GM23338 (cell line): ENCODE measurements at regions not wholly inside any gene's neighbourhood (a gene's known extent, or its start where the extent isn't known, plus 50 kb on each side); places are given as distances from the start of the nearest gene placed in this dataset.

ENCODE experiments used
- ATAC-seq: fragments of 200-7000 bp; cut with Tn5 transposase; 3 replicates; pipeline ENCODE4 v1.9.1; 2020
- DNase-seq: peaks from one replicate; pipeline ENCODE4 v3.0.0-alpha.2; 2015; ENCODE audit warnings: low spot score
- H2AFZ ChIP-seq: fragments of 200-600 bp; sonication (generic); 2 replicates; pipeline ENCODE4 v1.8.0; 2016; ENCODE audit warnings: antibody characterized with exemption, mild to moderate bottlenecking, moderate library complexity
- H3F3A ChIP-seq: fragments of 200-600 bp; sonication (generic); replicated peaks from 2 replicates; pipeline ENCODE4 v1.8.0; 2017; ENCODE audit warnings: antibody characterized with exemption, mixed run types, low read depth
- H3K27ac ChIP-seq: fragments of 200-600 bp; sonication (generic); 2 replicates; pipeline ENCODE4 v1.6.1; 2016; ENCODE audit warnings: low read depth
- H3K27me3 ChIP-seq: fragments of 200-600 bp; sonication (generic); 2 replicates; pipeline ENCODE4 v1.8.0; 2016; ENCODE audit warnings: mild to moderate bottlenecking, mixed run types, moderate library complexity; ENCODE audit not compliant: insufficient read depth
- H3K36me3 ChIP-seq: fragments of 200-600 bp; sonication (generic); 2 replicates; pipeline ENCODE4 v1.8.0; 2016; ENCODE audit warnings: mild to moderate bottlenecking; ENCODE audit not compliant: insufficient read depth
- H3K4me1 ChIP-seq: fragments of 200-600 bp; sonication (generic); 2 replicates; pipeline ENCODE4 v1.8.0; 2016; ENCODE audit warnings: mild to moderate bottlenecking, moderate library complexity; ENCODE audit not compliant: insufficient read depth
- H3K4me2 ChIP-seq: fragments of 200-600 bp; sonication (generic); 2 replicates; pipeline ENCODE4 v1.7.1; 2017; ENCODE audit warnings: mixed run types
- H3K4me3 ChIP-seq: fragments of 200-600 bp; sonication (generic); 2 replicates; pipeline ENCODE4 v1.6.1; 2016; ENCODE audit warnings: mixed run types
- H3K79me2 ChIP-seq: fragments of 200-600 bp; sonication (generic); replicated peaks from 2 replicates; pipeline ENCODE4 v1.8.0; 2017; ENCODE audit warnings: mild to moderate bottlenecking; ENCODE audit not compliant: insufficient read depth
- H3K9me2 ChIP-seq: fragments of 200-600 bp; sonication (generic); 2 replicates; pipeline ENCODE4 v1.8.0; 2017; ENCODE audit not compliant: insufficient read depth
- H4K20me1 ChIP-seq: fragments of 200-600 bp; sonication (generic); replicated peaks from 2 replicates; pipeline ENCODE4 v1.8.0; 2017; ENCODE audit warnings: mild to moderate bottlenecking; ENCODE audit not compliant: insufficient read depth
- H3K27ac Mint-ChIP-seq: 2 replicates; pipeline ENCODE4 v1.8.0; 2020; ENCODE audit warnings: inconsistent platforms, mild to moderate bottlenecking, moderate library complexity, mixed read lengths
- H3K27me3 Mint-ChIP-seq: 3 replicates; pipeline ENCODE4 v1.8.0; 2022; ENCODE audit warnings: low read depth, mild to moderate bottlenecking, moderate library complexity, mixed read lengths, inconsistent platforms; ENCODE audit not compliant: insufficient read depth, poor library complexity
- H3K36me3 Mint-ChIP-seq: 3 replicates; pipeline ENCODE4 v1.8.0; 2021; ENCODE audit warnings: low read depth, mild to moderate bottlenecking, inconsistent platforms, moderate library complexity, mixed read lengths
- H3K4me1 Mint-ChIP-seq: 3 replicates; pipeline ENCODE4 v1.8.0; 2020; ENCODE audit warnings: mild to moderate bottlenecking, inconsistent platforms, mixed read lengths
- H3K4me3 Mint-ChIP-seq: 3 replicates; pipeline ENCODE4 v1.8.0; 2021; ENCODE audit warnings: moderate library complexity, mild to moderate bottlenecking, inconsistent platforms, mixed read lengths
- H3K9me3 Mint-ChIP-seq: 3 replicates; pipeline ENCODE4 v1.8.0; 2020; ENCODE audit warnings: moderate library complexity, mild to moderate bottlenecking, inconsistent platforms, mixed read lengths
- CTCF ChIP-seq, 2 experiments: fragments of 200-600 bp in 1 of 2; sonication (generic) in 1 of 2; conservative IDR thresholded peaks; 2 replicates each; pipeline versions ENCODE4 v1.5.1 to v1.6.1; 2016 to 2017; ENCODE audit warnings: antibody characterized with exemption in 2 of 2, low read depth in 2 of 2, mild to moderate bottlenecking in 2 of 2, moderate library complexity in 1 of 2
- ETS1 ChIP-seq: IDR thresholded peaks from 2 replicates; pipeline ENCODE4 v1.6.1; 2016; ENCODE audit warnings: antibody characterized with exemption
- EZH2 ChIP-seq: fragments of 200-600 bp; sonication (generic); IDR thresholded peaks from one replicate; pipeline ENCODE4 v1.8.0; 2017; ENCODE audit warnings: antibody characterized with exemption, mild to moderate bottlenecking, low read depth; ENCODE audit not compliant: unreplicated experiment
- REST ChIP-seq: IDR thresholded peaks from one replicate; pipeline ENCODE4 v1.6.1; 2018; ENCODE audit warnings: antibody characterized with exemption; ENCODE audit not compliant: unreplicated experiment
- STAT1 ChIP-seq: IDR thresholded peaks from one replicate; pipeline ENCODE4 v1.6.1; 2016; ENCODE audit warnings: antibody characterized with exemption; ENCODE audit not compliant: unreplicated experiment
- ZNF331 ChIP-seq: fragments of 250-450 bp; sonication (Bioruptor Pico); IDR thresholded peaks from 2 replicates; pipeline ENCODE4 v1.5.0; 2020; ENCODE audit warnings: low read depth, mild to moderate bottlenecking, moderate library complexity
- ZNF462 ChIP-seq: fragments of 250-450 bp; sonication (Bioruptor Pico); IDR thresholded peaks from 2 replicates; pipeline ENCODE4 v1.5.0; 2020; ENCODE audit warnings: mild to moderate bottlenecking, moderate library complexity

- Histone ChIP-seq H2AFZ (no peak overlapping the region), H3K4me3 (no peak overlapping the region), H3K4me1 (peaks cover 14% of the 10 kb centered on the region), H3K27ac (no peak overlapping the region), H3K4me2 (no peak overlapping the region), H3K27me3 (no peaks in the 10 kb centered on the region), H3F3A (no peaks in the 10 kb centered on the region), H3K79me2 (no peaks in the 10 kb centered on the region), H3K36me3 (no peaks in the 10 kb centered on the region), H3K9me2 (no peaks in the 10 kb centered on the region; the same call in 1 of the 2 replicates), H4K20me1 (no peaks in the 10 kb centered on the region)
- Mint-ChIP-seq H3K36me3 (no peaks in the 10 kb centered on the region), H3K4me3 (no peak overlapping the region), H3K4me1 (peaks cover 13% of the 10 kb centered on the region), H3K27ac (no peak overlapping the region), H3K9me3 (no peaks in the 10 kb centered on the region), H3K27me3 (no peaks in the 10 kb centered on the region)
- TF ChIP-seq ETS1 (no peak), EZH2 (no peak), ZNF331 (no peak), CTCF (conservative IDR thresholded peaks at IDR 0.05; ENCODE audit: low read depth in 2 of 2) (peak in 1 of 2 experiments; percentile 46; a peak in 2 of 4 replicates), STAT1 (no peak)
- peak; percentile 12 for DNase-seq
- ATAC-seq: no peak
Measured at GRCh38 chr3:153669527-153669926, 451.7 kb upstream of the ARHGEF26 start.

- no peaks in the 10 kb centered on the region for H3F3A ChIP-seq
- H3K27me3 ChIP-seq: no peaks in the 10 kb centered on the region
- no peaks in the 10 kb centered on the region for H3K27me3 Mint-ChIP-seq
- H3K4me3 ChIP-seq: no peak overlapping the region
- no peak overlapping the region for H3K4me3 Mint-ChIP-seq
- no peaks in the 10 kb centered on the region for H3K79me2 ChIP-seq
- H3K4me1 ChIP-seq: peaks cover 14% of the 10 kb centered on the region
- H3K9me2 ChIP-seq: no peaks in the 10 kb centered on the region; the same call in 1 of the 2 replicates
- no peak overlapping the region for H3K4me2 ChIP-seq
- H2AFZ ChIP-seq: no peak overlapping the region; the same call in 1 of the 2 replicates
- H3K27ac Mint-ChIP-seq: no peak overlapping the region
- DNase-seq (no peak), ATAC-seq (no peak)
- no peaks in the 10 kb centered on the region for H3K36me3 ChIP-seq
- H3K36me3 Mint-ChIP-seq: no peaks in the 10 kb centered on the region
- H3K4me1 Mint-ChIP-seq: peaks cover 13% of the 10 kb centered on the region
- no peak overlapping the region for H3K27ac ChIP-seq
- H3K9me3 Mint-ChIP-seq: no peaks in the 10 kb centered on the region
- no peaks in the 10 kb centered on the region for H4K20me1 ChIP-seq
- TF ChIP-seq REST (no peak), ZNF462 (no peak), ZNF331 (no peak)
Measured at GRCh38 chr3:153670577-153670976, 450.6 kb upstream of the ARHGEF26 start.
